GM18861 (cell line): ENCODE measurements at regions not wholly inside any gene's neighbourhood (a gene's known extent, or its start where the extent isn't known, plus 50 kb on each side); places are given as distances from the start of the nearest gene placed in this dataset.

Source experiments
- ATAC-seq: cut with Tn5 transposase; IDR thresholded peaks from one replicate; pipeline ENCODE4 v1.9.1; 2021; ENCODE audit not compliant: unreplicated experiment

GRCh38 chr22:48340191-48340590, 1487.5 kb downstream of the BRD1 start:
- no peak for ATAC-seq

GRCh38 chr22:48338793-48339705, 1488.6 kb downstream of the BRD1 start:
- ATAC-seq, result no peak

- ATAC-seq, result no peak
Measured at GRCh38 chr22:48337957-48338792, 1489.5 kb downstream of the BRD1 start.

GRCh38 chr22:48336339-48337060, 1491.2 kb downstream of the BRD1 start:
- no peak for ATAC-seq

GRCh38 chr22:48335442-48336139, 1492.1 kb downstream of the BRD1 start:
- no peak for ATAC-seq

GRCh38 chr22:48334971-48335370, 1492.7 kb downstream of the BRD1 start:
- no peak for ATAC-seq

- ATAC-seq, result no peak
Measured at GRCh38 chr22:48333816-48334735, 1493.6 kb downstream of the BRD1 start.

- ATAC-seq, result no peak
Measured at GRCh38 chr22:48333323-48333763, 1494.3 kb downstream of the BRD1 start.

GRCh38 chr22:48332438-48333322, 1495.0 kb downstream of the BRD1 start:
- ATAC-seq, result no peak

- no peak for ATAC-seq
Measured at GRCh38 chr22:48331691-48332220, 1495.9 kb downstream of the BRD1 start.

- ATAC-seq, result no peak
Measured at GRCh38 chr22:48331266-48331665, 1496.4 kb downstream of the BRD1 start.

- ATAC-seq, result no peak
Measured at GRCh38 chr22:48327721-48328120, 1500.0 kb downstream of the BRD1 start.

GRCh38 chr22:48323746-48324145, 1503.9 kb downstream of the BRD1 start:
- no peak for ATAC-seq

- no peak for ATAC-seq
Measured at GRCh38 chr22:48322907-48323306, 1504.8 kb downstream of the BRD1 start.

- ATAC-seq, result no peak
Measured at GRCh38 chr22:48321986-48322545, 1505.6 kb downstream of the BRD1 start.

- no peak for ATAC-seq
Measured at GRCh38 chr22:48320683-48321451, 1506.8 kb downstream of the BRD1 start.

- ATAC-seq, result no peak
Measured at GRCh38 chr22:48320048-48320682, 1507.5 kb downstream of the BRD1 start.
